Activated CD4-positive, alpha-beta T cell treated with anti-CD3 and anti-CD28 coated beads, Interleukin-2, amount 50 U/mL, for 16 hours (primary cell): ENCODE measurements at regions not wholly inside any gene's neighbourhood (a gene's known extent, or its start where the extent isn't known, plus 50 kb on each side); places are given as distances from the start of the nearest gene placed in this dataset.
"Not testable (repeated sequence)": the region's sequence is repeated elsewhere in the genome, so short reads cannot be mapped to it uniquely, and the experiment has no call there.

Experiments used
- DNase-seq: peaks from one replicate; pipeline ENCODE4 v3.0.0-alpha.2; 2020

GRCh38 chr12:63508543-63508942, 159.8 kb downstream of the DPY19L2 start:
- DNase-seq, result no peak

DNA sequence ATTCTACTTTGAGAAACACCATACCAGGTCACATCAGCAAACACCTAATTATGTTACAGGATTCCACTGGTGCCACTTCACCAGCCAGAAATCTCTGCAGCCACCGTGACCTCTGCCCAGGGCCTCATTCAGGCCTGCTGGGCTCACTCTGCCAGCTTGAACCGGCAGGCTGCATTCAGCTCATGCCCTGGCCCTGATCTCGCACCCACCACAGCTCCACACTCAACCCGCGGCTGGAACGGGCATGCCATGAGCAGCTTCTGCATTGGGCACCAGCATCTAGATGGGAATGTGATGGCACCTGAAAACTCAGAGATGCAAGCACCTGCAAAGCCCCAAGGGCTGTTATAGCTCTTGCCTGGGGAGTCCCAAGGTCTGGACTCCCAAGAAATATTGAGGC, 168.7 kb downstream of the DPY19L2 start:
- no peak for DNase-seq

- no peak for DNase-seq
Observed at GRCh38 chr12:63498239-63498638, 170.1 kb downstream of the DPY19L2 start.

- DNase-seq, result no peak
Observed at GRCh38 chr12:63496654-63497053, 171.6 kb downstream of the DPY19L2 start.

DNA sequence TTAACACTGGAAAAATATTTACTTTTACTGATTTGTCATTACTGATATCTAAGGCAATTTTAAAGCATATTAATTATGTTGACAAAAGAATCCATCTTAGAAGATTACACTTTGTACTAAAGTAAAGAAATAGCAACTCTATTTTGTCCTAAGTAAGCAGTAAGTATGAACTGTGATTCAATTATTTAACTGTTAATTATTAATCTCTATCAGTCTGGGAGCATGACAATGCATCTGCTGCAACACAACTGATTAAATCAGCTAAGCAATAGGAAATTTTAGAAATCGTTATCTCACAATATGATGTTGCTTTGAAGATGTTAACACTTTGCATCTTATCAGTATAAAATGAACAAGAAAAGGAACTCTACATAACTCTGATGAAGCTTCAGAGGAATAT, 172.3 kb downstream of the DPY19L2 start:
- no peak for DNase-seq

DNA sequence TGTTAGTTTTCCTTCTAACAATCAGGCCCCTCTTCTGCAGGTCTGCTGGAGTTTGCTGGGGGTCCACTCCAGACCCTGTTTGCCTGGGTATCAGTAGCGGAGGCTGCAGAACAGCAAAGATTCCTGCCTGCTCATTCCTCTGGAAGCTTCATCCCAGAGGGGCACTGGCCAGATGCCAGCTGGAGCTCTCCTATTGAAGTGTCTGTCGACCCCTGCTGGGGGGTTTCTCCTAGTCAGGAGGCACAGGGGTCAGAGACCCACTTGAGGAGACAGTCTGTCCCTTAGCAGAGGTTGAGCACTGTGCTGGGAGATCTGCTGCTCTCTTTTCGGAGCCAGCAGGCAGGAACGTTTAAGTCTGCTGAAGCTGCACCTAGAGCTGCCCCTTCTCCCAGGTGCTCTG, 174.9 kb downstream of the DPY19L2 start:
- not testable (repeated sequence) for DNase-seq

DNA sequence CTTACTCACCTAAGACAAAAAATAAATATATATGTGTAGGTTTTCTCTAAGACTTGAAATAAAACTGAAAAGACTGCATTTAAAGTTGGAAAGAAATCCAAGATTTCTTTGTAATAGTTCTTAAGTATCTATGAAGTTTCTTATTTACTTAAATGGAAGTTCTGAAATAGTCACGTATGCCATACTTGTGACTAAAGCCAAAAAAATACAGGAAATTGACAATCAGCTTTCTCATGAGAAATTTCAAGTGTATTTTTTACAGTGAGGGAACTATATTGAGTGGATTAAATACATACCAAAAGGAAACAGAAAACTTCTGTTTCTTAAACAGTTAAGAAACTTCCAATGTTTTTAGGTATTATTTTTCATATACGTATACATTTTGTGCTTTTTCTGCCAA, 188.1 kb downstream of the DPY19L2 start:
- no peak for DNase-seq

DNA sequence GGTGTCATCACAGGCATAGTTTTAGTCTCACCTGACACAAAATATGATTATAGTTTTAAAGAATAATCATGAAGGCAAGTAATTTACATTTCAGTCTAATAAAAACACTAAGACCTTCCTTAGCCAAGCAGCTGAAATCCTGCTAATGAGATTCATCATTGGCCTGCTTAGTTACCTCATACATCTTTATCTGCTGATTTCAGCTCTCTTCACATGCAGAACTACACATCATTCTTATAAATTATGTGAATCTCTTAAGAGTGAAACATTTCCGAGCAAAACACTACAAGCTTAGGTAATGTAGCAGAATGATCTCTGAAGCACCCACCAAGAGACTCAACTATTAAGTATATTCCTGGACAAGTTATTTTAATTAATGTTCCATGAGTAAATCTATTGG, 198.1 kb downstream of the DPY19L2 start:
- no peak for DNase-seq

- DNase-seq, result no peak
Observed at GRCh38 chr12:63467951-63468350, 200.3 kb downstream of the DPY19L2 start.

DNA sequence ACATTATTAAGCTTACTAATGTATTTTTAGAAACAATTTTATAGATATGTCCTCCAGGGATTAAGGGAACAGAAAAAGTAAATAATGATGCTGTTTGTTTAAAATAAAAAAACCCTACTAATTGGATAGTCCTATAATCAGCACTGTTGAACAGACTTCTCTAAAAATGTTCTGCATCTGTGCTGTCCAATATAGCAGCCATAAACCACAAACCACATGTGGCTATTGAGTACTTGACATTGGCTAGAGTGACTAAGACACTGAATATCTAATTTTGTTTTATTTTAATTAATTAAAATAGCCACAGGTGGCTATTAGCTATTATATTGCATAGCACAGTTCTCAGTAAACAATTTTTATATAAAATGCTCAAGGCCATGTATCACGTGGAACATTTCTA, 210.4 kb downstream of the DPY19L2 start:
- DNase-seq, result no peak

- DNase-seq, result no peak
Observed at GRCh38 chr12:63457428-63457827, 210.9 kb downstream of the DPY19L2 start.

GRCh38 chr12:63450816-63451215, 217.5 kb downstream of the DPY19L2 start:
- no peak for DNase-seq

DNA sequence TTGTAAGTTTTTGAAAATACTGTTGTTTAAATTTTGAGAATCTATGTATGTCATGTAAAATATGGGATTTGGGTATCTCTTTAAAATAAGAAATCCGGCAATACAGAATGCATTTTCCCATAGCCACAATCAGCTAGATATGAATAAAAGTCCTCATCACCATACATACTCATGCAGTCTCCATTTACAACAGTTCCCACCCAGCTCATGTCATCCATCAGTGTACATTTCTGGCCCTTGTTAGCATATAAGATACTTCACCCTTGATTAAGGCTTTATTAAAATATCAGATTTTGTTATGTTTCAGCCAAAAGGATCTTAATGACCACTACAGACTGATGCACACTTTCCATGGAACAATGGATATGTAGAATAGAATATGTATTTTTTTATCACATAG, 218.0 kb downstream of the DPY19L2 start:
- DNase-seq, result no peak

GRCh38 chr12:63445224-63445880, 222.9 kb downstream of the DPY19L2 start:
- no peak for DNase-seq

- DNase-seq, result no peak
Observed at GRCh38 chr12:63440048-63440447, 228.2 kb downstream of the DPY19L2 start.

GRCh38 chr12:63434384-63434783, 233.9 kb downstream of the DPY19L2 start:
- not testable (repeated sequence) for DNase-seq

DNA sequence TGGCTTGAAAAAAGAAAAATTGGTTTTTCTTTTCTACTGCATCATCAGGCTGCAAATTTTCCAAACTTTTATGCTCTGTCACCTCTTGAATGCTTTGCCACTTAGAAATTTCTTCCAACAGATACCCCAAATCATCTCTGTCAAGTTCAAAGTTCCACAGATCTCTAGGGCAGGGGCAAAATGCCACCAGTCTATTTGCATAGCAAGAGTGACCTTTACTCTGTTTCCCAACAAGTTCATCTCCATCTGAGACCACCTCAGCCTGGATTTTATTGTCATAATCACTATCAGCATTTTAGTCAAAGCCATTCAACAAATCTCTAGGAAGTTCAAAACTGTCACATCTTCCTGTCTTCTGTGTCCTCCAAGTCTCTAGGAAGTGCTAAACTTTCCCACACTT, 240.3 kb downstream of the DPY19L2 start:
- DNase-seq, result not testable (repeated sequence)

GRCh38 chr12:63427029-63427428, 241.3 kb downstream of the DPY19L2 start:
- DNase-seq, result not testable (repeated sequence)

- DNase-seq, result no peak
Observed at GRCh38 chr12:63424671-63425070, 243.6 kb downstream of the DPY19L2 start.

GRCh38 chr12:63423839-63424238, 244.5 kb downstream of the DPY19L2 start:
- no peak for DNase-seq

DNA sequence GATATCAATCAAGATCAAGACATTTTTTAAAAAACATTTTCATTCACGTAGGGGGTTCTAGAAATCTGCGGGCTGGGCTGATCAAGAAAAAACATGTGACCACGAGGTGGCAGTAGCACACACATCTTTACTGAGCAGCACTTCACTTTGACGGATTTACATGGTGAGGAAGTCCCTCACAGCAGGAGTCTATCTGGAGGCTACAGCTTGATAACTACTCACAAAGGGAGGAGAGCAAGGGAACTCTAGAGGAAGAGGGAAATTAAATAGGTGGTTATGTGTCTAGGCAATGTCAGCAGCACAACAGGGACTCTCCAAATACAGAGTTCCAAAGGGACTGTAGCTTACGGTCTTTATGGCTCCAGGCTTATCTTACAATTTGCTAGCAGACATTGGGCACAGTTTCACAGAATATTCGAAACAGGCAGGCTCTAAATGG, 248.1 kb downstream of the DPY19L2 start:
- peak; percentile 46 for DNase-seq

GRCh38 chr12:63419154-63419553, 249.1 kb downstream of the DPY19L2 start:
- no peak for DNase-seq

- DNase-seq, result no peak
Observed at GRCh38 chr12:63416788-63417187, 251.5 kb downstream of the DPY19L2 start.

GRCh38 chr12:63415357-63415756, 252.9 kb downstream of the DPY19L2 start:
- no peak for DNase-seq

GRCh38 chr12:63410197-63410596, 258.1 kb downstream of the DPY19L2 start:
- DNase-seq, result no peak
